ENCODE measurements at regions not wholly inside any gene's neighbourhood (a gene's known extent, or its start where the extent isn't known, plus 50 kb on each side); places are given as distances from the start of the nearest gene placed in this dataset.
A peak's percentile ranks its signal among the peaks of the same experiment; 100 is the strongest.

GRCh38 chr15:60235951-60236710 lies 161.7 kb downstream of the ANXA2 start:
- Histone ChIP-seq H3K4ac (ENCODE audit: low read depth, low read length) (no peak overlapping the region), H4K5ac (ENCODE audit: insufficient read length, low read depth, low read length) (no peak overlapping the region), H3K9ac (ENCODE audit: extremely low read depth, insufficient read length, low read length) (no peak overlapping the region), H4K20me1 (ENCODE audit: control insufficient read depth, insufficient read depth, insufficient read length) (no peaks in the 10 kb centered on the region), H3K56ac (ENCODE audit: insufficient read length, low read depth, low read length) (no peak overlapping the region), H3K79me2 (ENCODE audit: insufficient read depth, low read length) (no peaks in the 10 kb centered on the region), H3K27me3 (ENCODE audit: insufficient read depth, low read length) (no peaks in the 10 kb centered on the region), H3K18ac (ENCODE audit: insufficient read length, low read depth, low read length) (no peak overlapping the region), H3T11ph (ENCODE audit: low read length) (no peak overlapping the region), H2BK120ac (ENCODE audit: low read depth, low read length, poor library complexity, severe bottlenecking) (no peak overlapping the region), H3K79me1 (ENCODE audit: insufficient read depth, low read depth, low read length, poor library complexity, severe bottlenecking) (no peaks in the 10 kb centered on the region), H3K14ac (ENCODE audit: insufficient read depth, low read length) (no peak overlapping the region), H2BK20ac (ENCODE audit: low read depth, low read length, poor library complexity, severe bottlenecking) (no peak overlapping the region), H3K9me3 (ENCODE audit: control insufficient read depth, low read depth, low read length) (no peaks in the 10 kb centered on the region), H2BK12ac (ENCODE audit: insufficient read length, low read depth, low read length) (no peak overlapping the region), H2BK5ac (ENCODE audit: insufficient read length, low read length) (no peak overlapping the region), H2AFZ (ENCODE audit: low read length) (no peak overlapping the region), H3K23me2 (ENCODE audit: insufficient read length, low read depth, low read length, poor library complexity, severe bottlenecking) (no peaks in the 10 kb centered on the region), H3K4me1 (ENCODE audit: insufficient read depth, low read length) (no peaks in the 10 kb centered on the region), H2AK5ac (ENCODE audit: insufficient read length, low read length) (no peak overlapping the region), H4K91ac (ENCODE audit: insufficient read length, low read depth, low read length) (no peak overlapping the region), H2BK15ac (ENCODE audit: low read depth, low read length) (no peak overlapping the region), H3K23ac (ENCODE audit: insufficient read length, low read depth, low read length) (no peak overlapping the region), H4K8ac (replicated peaks; ENCODE audit: insufficient read length, low read depth, low read length) (no peak overlapping the region), H3K4me2 (ENCODE audit: insufficient read depth, insufficient read length, low read length) (no peak overlapping the region), H3K27ac (ENCODE audit: insufficient read length, low read depth, low read length) (no peak overlapping the region)
- no peak overlapping the region; a peak in 1 of 7 replicates for H3K27ac Mint-ChIP-seq
- DNase-seq = peak; percentile 36
- peaks cover 5 to 8% of the 10 kb centered on the region in 2 experiments for H3K4me1 Mint-ChIP-seq
- no CpG with 5 or more reads among the region's 7 CpGs for WGBS (ENCODE audit: extremely low coverage, insufficient read length, low lambda C conversion rate)
- TF ChIP-seq, protein P1, sequence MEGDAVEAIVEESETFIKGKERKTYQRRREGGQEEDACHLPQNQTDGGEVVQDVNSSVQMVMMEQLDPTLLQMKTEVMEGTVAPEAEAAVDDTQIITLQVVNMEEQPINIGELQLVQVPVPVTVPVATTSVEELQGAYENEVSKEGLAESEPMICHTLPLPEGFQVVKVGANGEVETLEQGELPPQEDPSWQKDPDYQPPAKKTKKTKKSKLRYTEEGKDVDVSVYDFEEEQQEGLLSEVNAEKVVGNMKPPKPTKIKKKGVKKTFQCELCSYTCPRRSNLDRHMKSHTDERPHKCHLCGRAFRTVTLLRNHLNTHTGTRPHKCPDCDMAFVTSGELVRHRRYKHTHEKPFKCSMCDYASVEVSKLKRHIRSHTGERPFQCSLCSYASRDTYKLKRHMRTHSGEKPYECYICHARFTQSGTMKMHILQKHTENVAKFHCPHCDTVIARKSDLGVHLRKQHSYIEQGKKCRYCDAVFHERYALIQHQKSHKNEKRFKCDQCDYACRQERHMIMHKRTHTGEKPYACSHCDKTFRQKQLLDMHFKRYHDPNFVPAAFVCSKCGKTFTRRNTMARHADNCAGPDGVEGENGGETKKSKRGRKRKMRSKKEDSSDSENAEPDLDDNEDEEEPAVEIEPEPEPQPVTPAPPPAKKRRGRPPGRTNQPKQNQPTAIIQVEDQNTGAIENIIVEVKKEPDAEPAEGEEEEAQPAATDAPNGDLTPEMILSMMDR (conservative IDR thresholded peaks at IDR 0.05) = peak; percentile 23; the same call in 1 of the 3 replicates
- H3K27me3 Mint-ChIP-seq (ENCODE audit: low read depth) = no peaks in the 10 kb centered on the region; the same call in 1 of the 2 replicates
- H3K36me3 Mint-ChIP-seq (ENCODE audit: insufficient read depth in 1 of 3, low read depth in 3 of 3) = no peaks in the 10 kb centered on the region
- H3K9me3 Mint-ChIP-seq = peaks cover 3 to 5% of the 10 kb centered on the region in 2 experiments; a peak in 3 of 5 replicates
- no peak overlapping the region for H3K4me3 Mint-ChIP-seq

Data from H9 (cell line).